ENCODE measurements at regions not wholly inside any gene's neighbourhood (a gene's known extent, or its start where the extent isn't known, plus 50 kb on each side); places are given as distances from the start of the nearest gene placed in this dataset.

GRCh38 chr1:73611681-73612080 lies 586.3 kb downstream of the LRRIQ3 start:
- Mint-ChIP-seq H3K4me1 (peaks cover 2% of the 10 kb centered on the region; the same call in 1 of the 3 replicates), H3K27ac (no peak overlapping the region), H3K36me3 (ENCODE audit: low read depth) (no peaks in the 10 kb centered on the region), H3K9me3 (no peaks in the 10 kb centered on the region), H3K27me3 (ENCODE audit: insufficient read depth, low read depth, poor library complexity) (no peaks in the 10 kb centered on the region), H3K4me3 (no peak overlapping the region)
- H3K4me3 ChIP-seq, result no peak overlapping the region
- no peaks in the 10 kb centered on the region for H3F3A ChIP-seq (replicated peaks; ENCODE audit: low read depth)
- no peaks in the 10 kb centered on the region for H3K79me2 ChIP-seq (replicated peaks; ENCODE audit: insufficient read depth)
- H4K20me1 ChIP-seq (replicated peaks; ENCODE audit: insufficient read depth), result no peaks in the 10 kb centered on the region
- ATAC-seq (no peak), DNase-seq (ENCODE audit: low spot score) (no peak)
- TF ChIP-seq NANOG (IDR thresholded peaks at IDR 0.05; ENCODE audit: borderline replicate concordance) (no peak), CREB1 (CRISPR knock-in tag; IDR thresholded peaks at IDR 0.05; ENCODE audit: low read depth) (no peak), ZNF114 (CRISPR knock-in tag; IDR thresholded peaks at IDR 0.05) (no peak), ZNF462 (CRISPR knock-in tag; IDR thresholded peaks at IDR 0.05) (no peak), EZH2phosphoT487 (IDR thresholded peaks at IDR 0.05; ENCODE audit: unreplicated experiment) (no peak), POLR2AphosphoS5 (IDR thresholded peaks at IDR 0.05; ENCODE audit: low read depth) (no peak)
- TF ChIP-seq, protein P1, sequence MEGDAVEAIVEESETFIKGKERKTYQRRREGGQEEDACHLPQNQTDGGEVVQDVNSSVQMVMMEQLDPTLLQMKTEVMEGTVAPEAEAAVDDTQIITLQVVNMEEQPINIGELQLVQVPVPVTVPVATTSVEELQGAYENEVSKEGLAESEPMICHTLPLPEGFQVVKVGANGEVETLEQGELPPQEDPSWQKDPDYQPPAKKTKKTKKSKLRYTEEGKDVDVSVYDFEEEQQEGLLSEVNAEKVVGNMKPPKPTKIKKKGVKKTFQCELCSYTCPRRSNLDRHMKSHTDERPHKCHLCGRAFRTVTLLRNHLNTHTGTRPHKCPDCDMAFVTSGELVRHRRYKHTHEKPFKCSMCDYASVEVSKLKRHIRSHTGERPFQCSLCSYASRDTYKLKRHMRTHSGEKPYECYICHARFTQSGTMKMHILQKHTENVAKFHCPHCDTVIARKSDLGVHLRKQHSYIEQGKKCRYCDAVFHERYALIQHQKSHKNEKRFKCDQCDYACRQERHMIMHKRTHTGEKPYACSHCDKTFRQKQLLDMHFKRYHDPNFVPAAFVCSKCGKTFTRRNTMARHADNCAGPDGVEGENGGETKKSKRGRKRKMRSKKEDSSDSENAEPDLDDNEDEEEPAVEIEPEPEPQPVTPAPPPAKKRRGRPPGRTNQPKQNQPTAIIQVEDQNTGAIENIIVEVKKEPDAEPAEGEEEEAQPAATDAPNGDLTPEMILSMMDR (conservative IDR thresholded peaks at IDR 0.05; ENCODE audit: low read depth in 2 of 2), result no peak
- no peaks in the 10 kb centered on the region for H3K36me3 ChIP-seq (ENCODE audit: insufficient read depth)
- H3K27me3 ChIP-seq (ENCODE audit: insufficient read depth), result no peaks in the 10 kb centered on the region
- no peaks in the 10 kb centered on the region for H3K4me1 ChIP-seq (ENCODE audit: insufficient read depth)
- H3K4me2 ChIP-seq, result no peak overlapping the region
- no peak overlapping the region for H3K27ac ChIP-seq (ENCODE audit: low read depth)
- peak overlapping the region; percentile 8; the same call in 1 of the 2 replicates for H2AFZ ChIP-seq
- no peaks in the 10 kb centered on the region for H3K9me2 ChIP-seq (ENCODE audit: insufficient read depth)

All from GM23338 (cell line).